Karpas-422 (cell line): ENCODE measurements at regions not wholly inside any gene's neighbourhood (a gene's known extent, or its start where the extent isn't known, plus 50 kb on each side); places are given as distances from the start of the nearest gene placed in this dataset.

Experiments used
- DNase-seq: peaks from one replicate; pipeline ENCODE4 v3.0.0-alpha.2; 2015
- H2AFZ ChIP-seq: fragments of 200-600 bp; sonication (generic); 2 replicates; pipeline ENCODE4 v1.6.1; 2014; ENCODE audit warnings: antibody characterized with exemption, low read length, mixed read lengths
- H3K27ac ChIP-seq: fragments of 200-600 bp; sonication (generic); 2 replicates; pipeline ENCODE4 v1.5.1; 2014; ENCODE audit warnings: mild to moderate bottlenecking, low read length, moderate library complexity
- H3K27me3 ChIP-seq: fragments of 200-600 bp; sonication (generic); 2 replicates; pipeline ENCODE4 v1.6.1; 2014; ENCODE audit warnings: low read length, mixed read lengths
- H3K36me3 ChIP-seq: fragments of 200-600 bp; sonication (generic); 2 replicates; pipeline ENCODE4 v1.6.1; 2014; ENCODE audit warnings: low read length, mixed read lengths; ENCODE audit not compliant: insufficient read depth
- H3K4me1 ChIP-seq: fragments of 200-600 bp; sonication (generic); 2 replicates; pipeline ENCODE4 v1.6.1; 2014; ENCODE audit warnings: mild to moderate bottlenecking, low read length, mixed read lengths
- H3K4me2 ChIP-seq: fragments of 200-600 bp; sonication (generic); 2 replicates; pipeline ENCODE4 v1.6.1; 2014; ENCODE audit warnings: low read length, low read depth, mild to moderate bottlenecking; ENCODE audit not compliant: poor library complexity, severe bottlenecking
- H3K4me3 ChIP-seq: fragments of 200-600 bp; sonication (generic); 2 replicates; pipeline ENCODE4 v1.5.1; 2014; ENCODE audit warnings: mild to moderate bottlenecking, antibody characterized with exemption, low read length, mixed read lengths
- H3K79me2 ChIP-seq: fragments of 200-600 bp; sonication (generic); 2 replicates; pipeline ENCODE4 v1.6.1; 2014; ENCODE audit warnings: mild to moderate bottlenecking, low read length, mixed read lengths
- H3K9ac ChIP-seq: fragments of 200-600 bp; sonication (generic); 2 replicates; pipeline ENCODE4 v1.6.0; 2014; ENCODE audit warnings: low read length
- H3K9me2 ChIP-seq: fragments of 200-600 bp; sonication (generic), shearing (Covaris generic); replicated peaks from 2 replicates; pipeline ENCODE4 v1.6.0; 2014; ENCODE audit warnings: mild to moderate bottlenecking, low read length, moderate library complexity; ENCODE audit not compliant: insufficient read depth
- H3K9me3 ChIP-seq: fragments of 300-700, 200-600 bp; sonication (generic); 2 replicates; pipeline ENCODE4 v1.6.1; 2014; ENCODE audit warnings: low read length, mixed read lengths
- H4K20me1 ChIP-seq: fragments of 200-600 bp; sonication (generic); 2 replicates; pipeline ENCODE4 v1.6.1; 2014; ENCODE audit warnings: mild to moderate bottlenecking, antibody characterized with exemption, low read length, low read depth; ENCODE audit not compliant: insufficient read depth

- H3K9ac ChIP-seq, result no peak overlapping the region
- no peak overlapping the region for H3K27ac ChIP-seq
- no peaks in the 10 kb centered on the region for H3K79me2 ChIP-seq
- H2AFZ ChIP-seq, result no peak overlapping the region
- no peaks in the 10 kb centered on the region for H3K4me1 ChIP-seq
- no peak for DNase-seq
- H4K20me1 ChIP-seq, result no peaks in the 10 kb centered on the region
- H3K9me2 ChIP-seq, result no peaks in the 10 kb centered on the region; the same call in 1 of the 2 replicates
- H3K36me3 ChIP-seq, result no peaks in the 10 kb centered on the region
- no peak overlapping the region for H3K4me2 ChIP-seq
- H3K4me3 ChIP-seq, result no peak overlapping the region
- no peaks in the 10 kb centered on the region for H3K9me3 ChIP-seq
- no peaks in the 10 kb centered on the region for H3K27me3 ChIP-seq
These were observed 496.2 kb downstream of the SATB2 start for GRCh38 chr2:198961547-198961946.

- Histone ChIP-seq H3K9ac (no peak overlapping the region), H3K4me1 (no peaks in the 10 kb centered on the region), H3K9me3 (no peaks in the 10 kb centered on the region), H3K27me3 (no peaks in the 10 kb centered on the region), H2AFZ (no peak overlapping the region), H4K20me1 (no peaks in the 10 kb centered on the region), H3K4me3 (no peak overlapping the region), H3K27ac (no peak overlapping the region), H3K4me2 (no peak overlapping the region), H3K36me3 (no peaks in the 10 kb centered on the region), H3K79me2 (no peaks in the 10 kb centered on the region), H3K9me2 (no peaks in the 10 kb centered on the region)
- DNase-seq, result no peak
These were observed 500.6 kb downstream of the SATB2 start for GRCh38 chr2:198957181-198957580.

GRCh38 chr2:198953328-198953727 lies 504.4 kb downstream of the SATB2 start:
- no peaks in the 10 kb centered on the region for H3K79me2 ChIP-seq
- no peaks in the 10 kb centered on the region for H3K9me3 ChIP-seq
- no peaks in the 10 kb centered on the region for H3K27me3 ChIP-seq
- H3K4me2 ChIP-seq, result no peak overlapping the region
- H3K27ac ChIP-seq, result no peak overlapping the region
- H3K4me1 ChIP-seq, result no peaks in the 10 kb centered on the region
- no peaks in the 10 kb centered on the region for H4K20me1 ChIP-seq
- H3K36me3 ChIP-seq, result no peaks in the 10 kb centered on the region
- H3K4me3 ChIP-seq, result no peak overlapping the region
- H2AFZ ChIP-seq, result no peak overlapping the region
- H3K9me2 ChIP-seq, result no peaks in the 10 kb centered on the region
- DNase-seq, result no peak
- H3K9ac ChIP-seq, result no peak overlapping the region

GRCh38 chr2:198950803-198951202 lies 506.9 kb downstream of the SATB2 start:
- Histone ChIP-seq H3K4me3 (no peak overlapping the region), H3K9me3 (no peaks in the 10 kb centered on the region), H3K4me2 (no peak overlapping the region), H3K79me2 (no peaks in the 10 kb centered on the region), H3K36me3 (no peaks in the 10 kb centered on the region), H2AFZ (no peak overlapping the region), H3K9ac (no peak overlapping the region), H4K20me1 (no peaks in the 10 kb centered on the region), H3K27ac (no peak overlapping the region), H3K4me1 (no peaks in the 10 kb centered on the region), H3K9me2 (no peaks in the 10 kb centered on the region), H3K27me3 (no peaks in the 10 kb centered on the region)
- no peak for DNase-seq

GRCh38 chr2:198945496-198945895 lies 512.2 kb downstream of the SATB2 start:
- Histone ChIP-seq H3K36me3 (no peaks in the 10 kb centered on the region), H3K9me3 (no peaks in the 10 kb centered on the region), H3K4me3 (no peak overlapping the region), H3K4me2 (no peak overlapping the region), H3K27me3 (no peaks in the 10 kb centered on the region), H3K27ac (no peak overlapping the region), H3K4me1 (no peaks in the 10 kb centered on the region), H4K20me1 (no peaks in the 10 kb centered on the region), H3K9me2 (no peaks in the 10 kb centered on the region), H3K79me2 (no peaks in the 10 kb centered on the region), H2AFZ (no peak overlapping the region), H3K9ac (no peak overlapping the region)
- no peak for DNase-seq

GRCh38 chr2:198930170-198930569 lies 527.6 kb downstream of the SATB2 start:
- Histone ChIP-seq H3K9me2 (no peaks in the 10 kb centered on the region), H3K4me1 (no peaks in the 10 kb centered on the region), H3K4me2 (no peak overlapping the region), H4K20me1 (no peaks in the 10 kb centered on the region), H3K9ac (no peak overlapping the region), H3K27me3 (0 out of 2 replicates have a peak, but pooled peaks cover 2% of the 10 kb centered on the region), H3K36me3 (no peaks in the 10 kb centered on the region), H2AFZ (no peak overlapping the region), H3K79me2 (no peaks in the 10 kb centered on the region), H3K27ac (no peak overlapping the region), H3K9me3 (no peaks in the 10 kb centered on the region), H3K4me3 (no peak overlapping the region)
- peak; percentile 45 for DNase-seq

- no peak overlapping the region for H3K9ac ChIP-seq
- no peak overlapping the region for H3K4me3 ChIP-seq
- H3K36me3 ChIP-seq, result no peaks in the 10 kb centered on the region
- DNase-seq, result no peak
- no peaks in the 10 kb centered on the region for H3K79me2 ChIP-seq
- 0 out of 2 replicates have a peak, but pooled peaks cover 2% of the 10 kb centered on the region for H3K27me3 ChIP-seq
- no peaks in the 10 kb centered on the region for H3K9me2 ChIP-seq
- H3K4me2 ChIP-seq, result no peak overlapping the region
- no peak overlapping the region for H2AFZ ChIP-seq
- H3K9me3 ChIP-seq, result no peaks in the 10 kb centered on the region
- no peaks in the 10 kb centered on the region for H3K4me1 ChIP-seq
- no peaks in the 10 kb centered on the region for H4K20me1 ChIP-seq
- no peak overlapping the region for H3K27ac ChIP-seq
These were observed 529.7 kb downstream of the SATB2 start for GRCh38 chr2:198928026-198928425.

GRCh38 chr2:198917926-198918720 lies 539.6 kb downstream of the SATB2 start:
- Histone ChIP-seq H3K4me3 (no peak overlapping the region), H3K9me2 (no peaks in the 10 kb centered on the region), H3K27me3 (no peaks in the 10 kb centered on the region), H3K4me2 (no peak overlapping the region), H4K20me1 (no peaks in the 10 kb centered on the region), H3K79me2 (no peaks in the 10 kb centered on the region), H3K9ac (no peak overlapping the region), H3K9me3 (no peaks in the 10 kb centered on the region), H3K4me1 (no peaks in the 10 kb centered on the region), H3K27ac (no peak overlapping the region), H3K36me3 (no peaks in the 10 kb centered on the region), H2AFZ (no peak overlapping the region)
- no peak for DNase-seq
